Karpas-422 (cell line): ENCODE measurements at regions not wholly inside any gene's neighbourhood (a gene's known extent, or its start where the extent isn't known, plus 50 kb on each side); places are given as distances from the start of the nearest gene placed in this dataset.

Source experiments
- DNase-seq: peaks from one replicate; pipeline ENCODE4 v3.0.0-alpha.2; 2015
- H2AFZ ChIP-seq: fragments of 200-600 bp; sonication (generic); 2 replicates; pipeline ENCODE4 v1.6.1; 2014; ENCODE audit warnings: antibody characterized with exemption, low read length, mixed read lengths
- H3K27ac ChIP-seq: fragments of 200-600 bp; sonication (generic); 2 replicates; pipeline ENCODE4 v1.5.1; 2014; ENCODE audit warnings: mild to moderate bottlenecking, low read length, moderate library complexity
- H3K27me3 ChIP-seq: fragments of 200-600 bp; sonication (generic); 2 replicates; pipeline ENCODE4 v1.6.1; 2014; ENCODE audit warnings: low read length, mixed read lengths
- H3K36me3 ChIP-seq: fragments of 200-600 bp; sonication (generic); 2 replicates; pipeline ENCODE4 v1.6.1; 2014; ENCODE audit warnings: low read length, mixed read lengths; ENCODE audit not compliant: insufficient read depth
- H3K4me1 ChIP-seq: fragments of 200-600 bp; sonication (generic); 2 replicates; pipeline ENCODE4 v1.6.1; 2014; ENCODE audit warnings: mild to moderate bottlenecking, low read length, mixed read lengths
- H3K4me2 ChIP-seq: fragments of 200-600 bp; sonication (generic); 2 replicates; pipeline ENCODE4 v1.6.1; 2014; ENCODE audit warnings: low read length, low read depth, mild to moderate bottlenecking; ENCODE audit not compliant: poor library complexity, severe bottlenecking
- H3K4me3 ChIP-seq: fragments of 200-600 bp; sonication (generic); 2 replicates; pipeline ENCODE4 v1.5.1; 2014; ENCODE audit warnings: mild to moderate bottlenecking, antibody characterized with exemption, low read length, mixed read lengths
- H3K79me2 ChIP-seq: fragments of 200-600 bp; sonication (generic); 2 replicates; pipeline ENCODE4 v1.6.1; 2014; ENCODE audit warnings: mild to moderate bottlenecking, low read length, mixed read lengths
- H3K9ac ChIP-seq: fragments of 200-600 bp; sonication (generic); 2 replicates; pipeline ENCODE4 v1.6.0; 2014; ENCODE audit warnings: low read length
- H3K9me2 ChIP-seq: fragments of 200-600 bp; sonication (generic), shearing (Covaris generic); replicated peaks from 2 replicates; pipeline ENCODE4 v1.6.0; 2014; ENCODE audit warnings: mild to moderate bottlenecking, low read length, moderate library complexity; ENCODE audit not compliant: insufficient read depth
- H3K9me3 ChIP-seq: fragments of 300-700, 200-600 bp; sonication (generic); 2 replicates; pipeline ENCODE4 v1.6.1; 2014; ENCODE audit warnings: low read length, mixed read lengths
- H4K20me1 ChIP-seq: fragments of 200-600 bp; sonication (generic); 2 replicates; pipeline ENCODE4 v1.6.1; 2014; ENCODE audit warnings: mild to moderate bottlenecking, antibody characterized with exemption, low read length, low read depth; ENCODE audit not compliant: insufficient read depth

- Histone ChIP-seq H3K9me2 (no peaks in the 10 kb centered on the region), H2AFZ (no peak overlapping the region), H3K36me3 (no peaks in the 10 kb centered on the region), H3K9me3 (no peaks in the 10 kb centered on the region), H3K9ac (no peak overlapping the region), H3K27ac (no peak overlapping the region), H4K20me1 (no peaks in the 10 kb centered on the region), H3K79me2 (no peaks in the 10 kb centered on the region), H3K4me2 (no peak overlapping the region), H3K4me1 (peaks cover 7% of the 10 kb centered on the region), H3K4me3 (no peak overlapping the region), H3K27me3 (no peaks in the 10 kb centered on the region)
- DNase-seq: no peak
Measured at GRCh38 chr10:89889606-89890005, 188.2 kb downstream of the KIF20B start.

- H3K4me3 ChIP-seq: no peak overlapping the region
- H3K9me2 ChIP-seq: no peaks in the 10 kb centered on the region
- no peaks in the 10 kb centered on the region for H4K20me1 ChIP-seq
- H3K4me1 ChIP-seq: peaks cover 7% of the 10 kb centered on the region
- H3K79me2 ChIP-seq: no peaks in the 10 kb centered on the region
- H2AFZ ChIP-seq: no peak overlapping the region
- no peaks in the 10 kb centered on the region for H3K36me3 ChIP-seq
- no peak overlapping the region for H3K27ac ChIP-seq
- no peaks in the 10 kb centered on the region for H3K27me3 ChIP-seq
- no peak overlapping the region for H3K9ac ChIP-seq
- H3K9me3 ChIP-seq: no peaks in the 10 kb centered on the region
- no peak overlapping the region for H3K4me2 ChIP-seq
- DNase-seq: no peak
Measured at GRCh38 chr10:89891006-89891535, 189.7 kb downstream of the KIF20B start.

DNA sequence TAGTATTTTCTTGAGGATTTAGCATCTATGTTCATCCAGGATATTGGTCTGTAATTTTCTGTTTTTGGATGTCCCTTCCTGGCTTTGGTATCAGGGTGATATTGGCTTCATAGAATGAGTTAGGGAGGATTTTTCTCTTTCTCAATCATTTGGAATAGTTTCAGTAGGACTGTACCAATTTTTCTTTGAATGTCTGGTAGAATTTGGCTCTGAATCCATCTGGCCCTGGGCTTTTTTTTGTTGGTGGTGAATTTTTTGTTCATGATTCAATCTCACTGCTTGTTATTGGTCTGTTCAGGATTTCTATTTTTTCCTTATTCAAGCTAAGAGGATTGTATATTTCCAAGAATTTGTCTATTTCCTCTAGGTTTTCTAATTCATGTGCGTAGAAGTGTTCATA, 192.7 kb downstream of the KIF20B start:
- H3K36me3 ChIP-seq: no peaks in the 10 kb centered on the region
- H3K4me2 ChIP-seq: no peak overlapping the region
- H3K4me1 ChIP-seq: no peaks in the 10 kb centered on the region
- H3K9me3 ChIP-seq: no peaks in the 10 kb centered on the region
- no peak overlapping the region for H3K4me3 ChIP-seq
- DNase-seq: no peak
- no peaks in the 10 kb centered on the region for H3K27me3 ChIP-seq
- no peak overlapping the region for H2AFZ ChIP-seq
- H3K9me2 ChIP-seq: no peaks in the 10 kb centered on the region
- no peaks in the 10 kb centered on the region for H3K79me2 ChIP-seq
- H3K27ac ChIP-seq: no peak overlapping the region
- H4K20me1 ChIP-seq: no peaks in the 10 kb centered on the region
- no peak overlapping the region for H3K9ac ChIP-seq

- H4K20me1 ChIP-seq: no peaks in the 10 kb centered on the region
- no peaks in the 10 kb centered on the region for H3K4me1 ChIP-seq
- no peaks in the 10 kb centered on the region for H3K27me3 ChIP-seq
- DNase-seq: no peak
- no peak overlapping the region for H3K4me3 ChIP-seq
- H3K27ac ChIP-seq: no peak overlapping the region
- H2AFZ ChIP-seq: no peak overlapping the region
- no peak overlapping the region for H3K4me2 ChIP-seq
- H3K9ac ChIP-seq: no peak overlapping the region
- no peaks in the 10 kb centered on the region for H3K36me3 ChIP-seq
- no peaks in the 10 kb centered on the region for H3K9me2 ChIP-seq
- H3K79me2 ChIP-seq: no peaks in the 10 kb centered on the region
- H3K9me3 ChIP-seq: no peaks in the 10 kb centered on the region
Measured at GRCh38 chr10:89900554-89900953, 199.2 kb downstream of the KIF20B start.

GRCh38 chr10:89901895-89902294, 200.5 kb downstream of the KIF20B start:
- no peaks in the 10 kb centered on the region for H4K20me1 ChIP-seq

GRCh38 chr10:89904755-89905154, 203.4 kb downstream of the KIF20B start:
- no peak overlapping the region for H3K4me3 ChIP-seq
- no peaks in the 10 kb centered on the region for H3K9me3 ChIP-seq
- H3K27ac ChIP-seq: no peak overlapping the region
- no peak overlapping the region for H3K4me2 ChIP-seq
- no peak overlapping the region for H2AFZ ChIP-seq
- H3K27me3 ChIP-seq: no peaks in the 10 kb centered on the region
- no peaks in the 10 kb centered on the region for H4K20me1 ChIP-seq
- H3K4me1 ChIP-seq: no peaks in the 10 kb centered on the region
- no peaks in the 10 kb centered on the region for H3K79me2 ChIP-seq
- H3K36me3 ChIP-seq: no peaks in the 10 kb centered on the region
- no peaks in the 10 kb centered on the region for H3K9me2 ChIP-seq
- no peak overlapping the region for H3K9ac ChIP-seq
- DNase-seq: no peak

More at GRCh38 chr10:89901895-89902294, 200.5 kb downstream of the KIF20B start:
- no peak overlapping the region for H3K9ac ChIP-seq
- H3K4me3 ChIP-seq: no peak overlapping the region
- no peaks in the 10 kb centered on the region for H3K36me3 ChIP-seq
- no peaks in the 10 kb centered on the region for H3K4me1 ChIP-seq
- no peak for DNase-seq
- no peaks in the 10 kb centered on the region for H3K79me2 ChIP-seq
- no peak overlapping the region for H3K27ac ChIP-seq
- no peak overlapping the region for H3K4me2 ChIP-seq
- H3K27me3 ChIP-seq: no peaks in the 10 kb centered on the region
- H2AFZ ChIP-seq: no peak overlapping the region
- H3K9me3 ChIP-seq: no peaks in the 10 kb centered on the region
- H3K9me2 ChIP-seq: no peaks in the 10 kb centered on the region

GRCh38 chr10:89909752-89910151, 208.4 kb downstream of the KIF20B start:
- no peak overlapping the region for H3K4me2 ChIP-seq

DNA sequence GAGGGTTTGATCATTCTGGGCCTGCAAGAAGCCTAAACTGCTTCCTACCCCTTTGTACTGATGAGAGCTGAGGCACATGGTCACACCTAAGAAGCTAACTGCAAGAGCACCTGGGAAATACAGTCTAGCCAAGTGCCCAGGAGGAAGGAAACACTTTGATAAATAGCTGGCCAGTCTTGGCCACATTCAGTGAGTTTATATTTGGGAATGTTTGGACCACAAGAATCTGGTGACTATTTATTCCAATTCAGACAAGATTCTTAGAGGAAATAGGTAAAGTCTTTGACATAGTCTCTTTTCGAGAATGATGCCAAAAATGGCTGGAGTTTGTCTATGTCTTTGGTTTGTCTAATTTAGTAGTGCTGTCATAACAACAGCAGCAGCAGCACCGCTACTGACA, 213.6 kb downstream of the KIF20B start:
- no peaks in the 10 kb centered on the region for H3K79me2 ChIP-seq

More at GRCh38 chr10:89909752-89910151, 208.4 kb downstream of the KIF20B start:
- no peak overlapping the region for H3K9ac ChIP-seq
- no peaks in the 10 kb centered on the region for H4K20me1 ChIP-seq
- no peak overlapping the region for H3K27ac ChIP-seq
- H3K36me3 ChIP-seq: no peaks in the 10 kb centered on the region
- H3K27me3 ChIP-seq: no peaks in the 10 kb centered on the region
- DNase-seq: no peak
- no peaks in the 10 kb centered on the region for H3K9me2 ChIP-seq
- H3K9me3 ChIP-seq: no peaks in the 10 kb centered on the region
- no peak overlapping the region for H2AFZ ChIP-seq
- H3K4me1 ChIP-seq: no peaks in the 10 kb centered on the region
- H3K79me2 ChIP-seq: no peaks in the 10 kb centered on the region
- H3K4me3 ChIP-seq: no peak overlapping the region

GRCh38 chr10:89915968-89916367, 214.6 kb downstream of the KIF20B start:
- Histone ChIP-seq H2AFZ (no peak overlapping the region), H3K9me2 (no peaks in the 10 kb centered on the region), H3K9ac (no peak overlapping the region), H3K4me2 (no peak overlapping the region), H3K4me3 (no peak overlapping the region), H3K27me3 (no peaks in the 10 kb centered on the region), H3K4me1 (no peaks in the 10 kb centered on the region), H4K20me1 (no peaks in the 10 kb centered on the region), H3K79me2 (no peaks in the 10 kb centered on the region), H3K36me3 (no peaks in the 10 kb centered on the region), H3K9me3 (no peaks in the 10 kb centered on the region), H3K27ac (no peak overlapping the region)
- DNase-seq: no peak

More for the DNA sequence above, 213.6 kb downstream of the KIF20B start:
- no peaks in the 10 kb centered on the region for H3K36me3 ChIP-seq
- no peaks in the 10 kb centered on the region for H3K9me2 ChIP-seq
- H3K4me2 ChIP-seq: no peak overlapping the region
- H3K27me3 ChIP-seq: no peaks in the 10 kb centered on the region
- no peak overlapping the region for H3K9ac ChIP-seq
- H3K4me3 ChIP-seq: no peak overlapping the region
- no peak overlapping the region for H3K27ac ChIP-seq
- H2AFZ ChIP-seq: no peak overlapping the region
- no peak for DNase-seq
- no peaks in the 10 kb centered on the region for H3K4me1 ChIP-seq
- H4K20me1 ChIP-seq: no peaks in the 10 kb centered on the region
- no peaks in the 10 kb centered on the region for H3K9me3 ChIP-seq
